Testis (tissue), 2 donors: ENCODE measurements at regions not wholly inside any gene's neighbourhood (a gene's known extent, or its start where the extent isn't known, plus 50 kb on each side); places are given as distances from the start of the nearest gene placed in this dataset.

Experiments
- DNase-seq: peaks from one replicate; pipeline ENCODE4 v3.0.0-alpha.2; 2019
- H3K27ac ChIP-seq, 2 donors: fragments of 200-600 bp; sonication (generic); one replicate each; pipeline ENCODE4 v1.5.1; 2019
- H3K27me3 ChIP-seq: fragments of 200-600 bp; sonication (generic); one replicate; pipeline ENCODE4 v1.5.1; 2019
- H3K36me3 ChIP-seq: fragments of 200-600 bp; sonication (generic); one replicate; pipeline ENCODE4 v1.5.1; 2017; ENCODE audit warnings: low read depth; ENCODE audit errors: missing control alignments
- H3K4me1 ChIP-seq: fragments of 200-600 bp; sonication (generic); one replicate; pipeline ENCODE4 v1.5.1; 2019
- H3K4me3 ChIP-seq, 2 donors: fragments of 200-600 bp; sonication (generic); one replicate each; pipeline ENCODE4 v1.5.1; 2017 to 2019
- H3K9me3 ChIP-seq: fragments of 200-600 bp; sonication (generic); one replicate; pipeline ENCODE4 v1.5.1; 2017
- POLR2A ChIP-seq: fragments of 450-650 bp; IDR thresholded peaks from one replicate; pipeline ENCODE4 v1.6.1; 2017; ENCODE audit warnings: antibody characterized with exemption, mild to moderate bottlenecking, moderate library complexity
- WGBS, 2 donors: methylation state at CpG; one replicate each; pipeline ENCODE4 v1.1.5; 2018; 5-methylcytosine and 5-hydroxymethylcytosine counted together
- intact Hi-C: fragments of 100-400 bp; cut with DNase I; formaldehyde crosslinking; loops from one replicate; pipeline ENCODE4 v1.15.1; 2023; ENCODE audit warnings: low total_unique reads
- TF ChIP-seq, protein P1 (sequence below), 3 experiments: fragments of 450-650 bp in 2 of 3; fragments of 200-600 bp in 1 of 3; sonication (generic) in 1 of 3; IDR thresholded peaks; one replicate each; pipeline ENCODE4 v1.5.1; 2016 to 2019; ENCODE audit warnings: antibody characterized with exemption in 3 of 3, mild to moderate bottlenecking in 2 of 3, moderate library complexity in 1 of 3

DNA sequence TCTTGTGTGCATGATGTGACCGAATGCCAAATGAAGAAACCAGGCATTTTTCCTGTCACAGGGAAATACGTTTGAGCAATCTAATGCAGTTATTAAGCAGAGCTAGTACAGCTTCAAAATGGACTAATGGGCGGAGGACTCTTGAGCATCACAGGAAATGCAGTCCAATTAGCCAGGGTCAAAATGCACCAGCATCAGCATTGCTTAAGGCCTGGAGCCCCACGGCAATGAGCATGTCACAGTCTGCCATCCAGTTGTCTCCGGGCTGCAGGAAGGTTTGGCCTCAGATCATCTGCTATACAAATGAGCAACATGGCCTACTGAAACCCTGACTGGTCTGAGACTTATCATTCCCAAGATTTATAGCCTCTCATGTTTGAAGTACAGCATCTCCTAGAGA is 652.1 kb upstream of the SLC35B3 start:
- Histone ChIP-seq H3K36me3 (no peaks in the 10 kb centered on the region), H3K27ac (no peak overlapping the region), H3K27me3 (no peaks in the 10 kb centered on the region), H3K4me1 (no peaks in the 10 kb centered on the region), H3K4me3 (no peak overlapping the region), H3K9me3 (no peaks in the 10 kb centered on the region)
- no peak for DNase-seq
- intact Hi-C loops: no loop called here
- no peak for TF ChIP-seq POLR2A
- TF ChIP-seq, protein P1, sequence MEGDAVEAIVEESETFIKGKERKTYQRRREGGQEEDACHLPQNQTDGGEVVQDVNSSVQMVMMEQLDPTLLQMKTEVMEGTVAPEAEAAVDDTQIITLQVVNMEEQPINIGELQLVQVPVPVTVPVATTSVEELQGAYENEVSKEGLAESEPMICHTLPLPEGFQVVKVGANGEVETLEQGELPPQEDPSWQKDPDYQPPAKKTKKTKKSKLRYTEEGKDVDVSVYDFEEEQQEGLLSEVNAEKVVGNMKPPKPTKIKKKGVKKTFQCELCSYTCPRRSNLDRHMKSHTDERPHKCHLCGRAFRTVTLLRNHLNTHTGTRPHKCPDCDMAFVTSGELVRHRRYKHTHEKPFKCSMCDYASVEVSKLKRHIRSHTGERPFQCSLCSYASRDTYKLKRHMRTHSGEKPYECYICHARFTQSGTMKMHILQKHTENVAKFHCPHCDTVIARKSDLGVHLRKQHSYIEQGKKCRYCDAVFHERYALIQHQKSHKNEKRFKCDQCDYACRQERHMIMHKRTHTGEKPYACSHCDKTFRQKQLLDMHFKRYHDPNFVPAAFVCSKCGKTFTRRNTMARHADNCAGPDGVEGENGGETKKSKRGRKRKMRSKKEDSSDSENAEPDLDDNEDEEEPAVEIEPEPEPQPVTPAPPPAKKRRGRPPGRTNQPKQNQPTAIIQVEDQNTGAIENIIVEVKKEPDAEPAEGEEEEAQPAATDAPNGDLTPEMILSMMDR (IDR thresholded peaks at IDR 0.05): no peak
- WGBS, 2 donors: 74 to 91% methylated on average over 5 of the region's 5 CpGs

DNA sequence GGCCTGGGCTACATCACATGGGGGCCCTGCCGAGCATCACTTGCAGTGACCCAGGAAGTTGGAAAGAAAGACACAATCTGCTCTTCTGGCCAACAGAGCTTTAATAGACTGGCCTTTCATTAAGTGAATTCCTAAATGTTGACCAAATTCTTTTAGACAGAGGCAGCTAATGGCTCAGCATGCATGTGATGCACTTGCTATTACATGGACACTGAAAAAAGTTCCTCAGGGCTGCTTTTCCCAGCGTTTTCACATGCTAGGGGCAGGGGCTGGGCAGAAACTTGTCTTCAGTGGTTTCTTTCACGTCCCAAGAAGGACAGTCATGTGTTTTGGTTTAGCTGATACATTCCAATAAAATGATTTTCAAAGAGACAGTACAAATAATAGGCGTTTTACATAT is 651.0 kb upstream of the SLC35B3 start:
- Histone ChIP-seq H3K36me3 (no peaks in the 10 kb centered on the region), H3K4me1 (no peaks in the 10 kb centered on the region), H3K27ac (no peak overlapping the region), H3K9me3 (no peaks in the 10 kb centered on the region), H3K4me3 (no peak overlapping the region), H3K27me3 (no peaks in the 10 kb centered on the region)
- intact Hi-C loops: no loop called here
- TF ChIP-seq POLR2A: no peak
- TF ChIP-seq, protein P1 (IDR thresholded peaks at IDR 0.05): no peak
- DNase-seq: no peak
- WGBS, 2 donors: 75 to 80% methylated on average over 4 of the region's 4 CpGs

DNA sequence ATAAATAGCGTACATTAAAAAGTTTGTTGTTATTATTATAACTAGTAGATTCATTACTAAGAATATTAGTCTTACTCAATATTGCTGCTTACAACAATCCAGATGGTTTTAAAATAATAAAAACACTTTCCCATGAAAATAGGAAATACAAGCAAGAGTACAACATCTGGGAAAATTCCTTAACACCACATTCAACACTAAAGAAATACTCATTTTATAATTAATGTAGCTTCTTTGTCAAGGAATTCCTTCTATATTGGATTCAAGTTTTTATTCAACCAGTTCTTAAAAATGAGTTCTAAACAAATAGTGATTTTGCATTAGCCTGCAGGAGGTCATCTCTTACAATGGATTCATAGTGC is 650.3 kb upstream of the SLC35B3 start:
- no peak for DNase-seq
- TF ChIP-seq, protein P1 (IDR thresholded peaks at IDR 0.05): no peak
- TF ChIP-seq POLR2A: no peak
- Histone ChIP-seq H3K27me3 (no peaks in the 10 kb centered on the region), H3K36me3 (no peaks in the 10 kb centered on the region), H3K9me3 (no peaks in the 10 kb centered on the region), H3K4me1 (no peaks in the 10 kb centered on the region), H3K4me3 (no peak overlapping the region), H3K27ac (no peak overlapping the region)
- intact Hi-C loops: no loop called here
- WGBS, 2 donors: 82 to 87% methylated on average over 1 of the region's 1 CpG

DNA sequence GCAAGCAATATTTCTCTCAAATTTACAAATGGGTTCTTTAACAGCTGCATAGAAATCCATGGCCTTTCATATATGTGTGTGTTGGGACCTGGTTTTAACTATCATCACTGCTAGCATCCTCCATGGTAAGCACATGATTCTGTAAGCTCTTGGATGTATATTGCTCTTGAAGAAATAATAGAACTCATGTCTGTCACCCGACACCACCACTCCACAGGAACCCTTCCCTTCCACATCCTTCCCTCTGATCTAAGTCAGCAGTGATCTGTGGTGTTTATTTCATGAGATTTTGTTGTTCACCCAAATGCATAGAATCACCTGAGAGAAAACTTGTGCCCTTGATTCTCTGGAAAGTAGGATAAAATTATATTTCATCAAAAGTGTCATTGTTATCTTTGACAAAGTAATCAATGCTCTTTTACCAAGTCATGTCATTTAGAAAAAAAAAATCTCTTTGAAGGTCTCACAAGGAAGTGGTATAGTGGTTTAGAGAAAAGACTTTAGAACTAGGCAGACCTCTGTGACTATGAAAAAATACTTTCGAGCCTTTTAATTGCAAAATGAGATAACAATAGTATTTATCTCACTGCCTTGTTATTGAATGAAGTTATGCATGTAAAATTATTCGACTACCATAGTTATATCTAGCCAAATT is 649.8 kb upstream of the SLC35B3 start:
- H3K9me3 ChIP-seq: no peaks in the 10 kb centered on the region
- 66 to 71% methylated on average over 3 of the region's 3 CpGs for WGBS, 2 donors
- TF ChIP-seq, protein P1 (IDR thresholded peaks at IDR 0.05): no peak
- TF ChIP-seq POLR2A: no peak
- no peaks in the 10 kb centered on the region for H3K27me3 ChIP-seq
- H3K4me1 ChIP-seq: no peaks in the 10 kb centered on the region
- H3K36me3 ChIP-seq: no peaks in the 10 kb centered on the region
- no peak overlapping the region for H3K4me3 ChIP-seq
- DNase-seq: no peak
- intact Hi-C loops: no loop called here
- H3K27ac ChIP-seq: no peak overlapping the region

DNA sequence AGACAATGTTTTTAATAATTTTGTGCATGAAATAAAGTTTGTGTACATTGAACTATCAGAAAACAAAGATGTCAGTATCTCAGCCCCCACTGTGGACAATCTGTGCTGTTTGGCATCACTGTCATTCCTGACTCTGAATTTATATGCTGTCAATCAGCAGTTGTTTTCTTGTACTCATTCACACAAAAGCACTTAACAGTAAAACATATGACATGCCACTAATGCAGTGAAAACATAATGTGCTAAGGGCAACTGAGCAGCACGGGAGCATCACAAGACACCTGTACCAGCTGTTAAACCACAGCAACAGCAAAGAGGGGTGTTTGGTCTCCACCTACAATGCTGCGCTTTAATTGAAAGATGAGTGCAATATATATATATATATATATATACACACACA is 647.8 kb upstream of the SLC35B3 start:
- 90 to 92% methylated on average over 2 of the region's 2 CpGs for WGBS, 2 donors
- no peaks in the 10 kb centered on the region for H3K36me3 ChIP-seq

More for the DNA sequence above, 647.8 kb upstream of the SLC35B3 start:
- H3K27me3 ChIP-seq: no peaks in the 10 kb centered on the region
- no peaks in the 10 kb centered on the region for H3K9me3 ChIP-seq
- no peak overlapping the region for H3K27ac ChIP-seq
- no peaks in the 10 kb centered on the region for H3K4me1 ChIP-seq
- intact Hi-C loops: no loop called here
- TF ChIP-seq POLR2A: no peak
- TF ChIP-seq, protein P1 (IDR thresholded peaks at IDR 0.05): no peak
- H3K4me3 ChIP-seq: no peak overlapping the region
- no peak for DNase-seq
